GM19455 (cell line): ENCODE measurements at regions not wholly inside any gene's neighbourhood (a gene's known extent, or its start where the extent isn't known, plus 50 kb on each side); places are given as distances from the start of the nearest gene placed in this dataset.
"Not testable (repeated sequence)": the region's sequence is repeated elsewhere in the genome, so short reads cannot be mapped to it uniquely, and the experiment has no call there.

Source experiments
- ATAC-seq: cut with Tn5 transposase; IDR thresholded peaks from one replicate; pipeline ENCODE4 v1.9.1; 2021; ENCODE audit not compliant: unreplicated experiment

DNA sequence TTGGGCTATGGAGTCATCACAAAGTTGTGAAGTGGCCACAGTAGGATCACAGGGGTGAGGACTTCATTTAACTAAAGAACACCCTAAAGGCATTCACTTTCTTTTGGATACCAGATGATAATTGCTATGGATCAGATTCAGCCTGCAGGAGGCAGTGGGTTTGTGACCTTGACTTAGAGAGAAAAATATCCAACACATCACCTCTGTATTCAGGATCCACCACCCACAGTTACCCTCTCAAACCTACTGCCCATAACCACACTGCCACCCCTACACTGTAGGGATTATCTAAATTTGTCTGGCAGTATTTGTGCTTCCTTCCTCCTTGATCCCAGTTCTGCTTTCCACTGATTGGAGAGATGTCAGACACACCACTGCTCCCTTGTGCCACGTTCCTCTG lies 269.4 kb downstream of the MYCN start:
- no peak for ATAC-seq

DNA sequence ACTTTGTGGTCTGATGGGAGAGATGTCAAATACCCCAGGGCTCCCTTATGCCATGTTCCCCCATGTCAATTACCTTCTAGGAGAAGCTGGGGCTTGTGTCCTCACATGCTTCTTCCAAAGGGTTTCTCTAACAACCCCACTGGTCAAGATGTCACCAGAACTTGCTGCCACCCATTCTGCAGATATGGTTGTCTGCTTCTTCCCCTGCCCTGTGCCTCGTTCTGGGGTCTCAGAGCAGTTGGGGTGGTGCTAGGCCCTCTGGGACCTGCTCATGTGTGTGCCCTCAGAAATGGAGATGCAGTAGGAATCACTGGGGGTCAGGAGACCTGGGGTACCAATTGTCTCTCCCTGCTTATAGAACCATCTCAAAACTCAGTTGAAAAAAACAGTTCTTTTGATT lies 268.6 kb downstream of the MYCN start:
- ATAC-seq = no peak

GRCh38 chr2:16208241-16208797 lies 268.0 kb downstream of the MYCN start:
- no peak for ATAC-seq

DNA sequence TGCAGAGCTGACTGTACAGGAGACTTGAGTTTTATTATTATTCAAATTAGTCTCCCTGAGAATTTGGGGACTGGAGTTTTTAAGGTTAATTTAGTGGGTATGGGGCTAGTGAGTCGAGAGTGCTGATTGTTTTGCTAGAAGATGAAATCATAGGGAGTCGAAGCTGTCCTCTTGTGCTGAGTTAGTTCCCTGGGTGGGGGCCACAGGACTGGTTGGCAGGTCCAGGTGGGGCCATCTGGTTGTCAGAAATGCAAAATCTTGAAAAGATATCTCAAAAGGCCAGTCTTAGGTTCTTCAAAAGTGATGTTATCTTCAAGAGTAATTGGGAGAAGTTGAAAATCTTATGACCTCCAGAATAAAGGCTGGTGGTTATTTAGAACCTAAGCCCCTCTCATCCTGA lies 267.3 kb downstream of the MYCN start:
- ATAC-seq = no peak

DNA sequence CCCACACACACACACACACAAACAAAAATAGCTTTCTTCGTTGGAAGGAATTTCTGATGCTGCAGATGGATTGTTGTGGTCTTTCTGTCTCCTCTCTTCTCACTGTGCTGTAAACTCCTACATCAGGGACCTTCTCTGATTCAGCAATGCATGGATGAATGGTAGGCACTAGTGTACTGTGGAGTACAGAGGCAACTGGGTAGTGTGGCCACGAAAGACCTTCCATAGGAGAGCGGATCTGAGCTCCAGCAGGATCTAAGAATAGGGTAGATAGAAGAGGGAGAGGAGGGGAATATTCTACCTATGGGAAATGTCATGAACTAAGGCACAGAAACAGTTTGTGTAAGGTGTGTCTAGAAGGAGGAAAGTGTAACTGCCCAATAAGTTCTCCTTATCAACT lies 266.8 kb downstream of the MYCN start:
- ATAC-seq = no peak

DNA sequence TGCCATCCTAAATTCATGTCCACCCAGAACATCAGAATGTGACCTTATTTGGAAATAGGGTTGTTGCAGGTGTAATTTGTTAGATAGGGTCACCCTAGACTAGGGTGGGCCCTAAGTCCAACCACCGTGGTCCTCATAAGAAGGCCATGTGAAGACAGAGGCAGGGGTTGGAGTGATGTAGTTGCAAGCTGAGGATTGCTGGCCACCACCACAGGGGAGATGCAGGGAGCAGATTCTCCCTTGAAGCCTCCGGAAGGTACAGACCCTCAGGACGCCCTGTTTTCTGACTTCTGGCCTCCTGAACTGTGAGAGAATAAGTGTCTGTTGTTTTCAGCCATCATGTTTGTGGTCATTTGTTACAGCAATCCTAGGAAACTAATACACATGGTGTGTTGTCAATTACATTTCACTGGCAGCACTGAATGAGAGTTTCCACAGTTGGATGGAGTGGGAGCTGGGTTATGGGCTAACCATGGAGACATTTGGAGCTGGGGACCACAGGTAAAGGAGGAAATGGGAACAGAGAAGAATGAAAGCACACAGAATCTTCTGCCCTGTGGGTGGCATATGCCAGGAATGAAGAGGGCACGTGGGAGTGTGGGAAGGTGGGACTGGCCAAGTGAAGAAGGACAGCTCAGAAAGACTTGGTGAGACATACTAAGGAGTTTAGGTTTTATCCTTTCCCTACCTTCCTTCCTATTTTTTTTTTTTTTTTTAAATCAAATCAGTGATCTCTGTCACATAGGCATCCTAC lies 266.0 kb downstream of the MYCN start:
- no peak for ATAC-seq

- ATAC-seq = no peak
Measured at GRCh38 chr2:16205631-16206030, 265.3 kb downstream of the MYCN start.

DNA sequence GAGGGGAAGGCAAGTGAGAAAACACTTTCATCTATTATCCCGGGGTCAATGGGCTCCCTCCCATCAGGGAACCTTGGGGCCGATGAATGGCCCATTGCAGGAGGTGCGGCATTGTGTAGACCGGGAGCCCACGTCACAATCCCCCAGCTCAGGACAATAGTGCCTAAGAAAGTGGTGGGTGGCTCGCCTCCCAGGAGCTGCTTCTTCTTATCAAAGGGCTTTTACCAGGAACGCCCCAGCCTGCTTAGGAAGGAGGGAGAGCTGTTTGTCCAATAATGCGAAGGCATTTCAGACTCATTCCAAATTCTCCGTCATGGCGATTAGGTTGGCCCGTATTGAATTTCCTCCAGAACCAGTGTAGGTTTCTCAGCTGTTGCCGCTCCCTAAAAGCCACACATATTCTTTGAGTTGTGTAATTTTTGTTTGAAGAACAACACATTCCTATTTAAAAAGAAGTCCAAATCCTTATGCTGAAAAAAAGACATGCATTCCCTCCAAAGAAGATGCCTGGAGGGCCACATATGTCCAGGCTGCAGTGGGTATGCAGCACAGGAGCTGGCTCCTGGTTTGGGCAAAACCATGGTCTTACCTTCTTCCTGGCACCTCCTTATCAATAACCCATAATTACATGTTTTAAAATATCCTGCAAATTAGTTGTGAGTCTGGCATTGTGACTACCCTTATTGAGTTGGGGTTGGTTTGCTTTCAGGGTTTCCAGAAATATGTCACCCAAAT lies 264.7 kb downstream of the MYCN start:
- ATAC-seq = no peak

- no peak for ATAC-seq
Measured at GRCh38 chr2:16204251-16204650, 263.9 kb downstream of the MYCN start.

DNA sequence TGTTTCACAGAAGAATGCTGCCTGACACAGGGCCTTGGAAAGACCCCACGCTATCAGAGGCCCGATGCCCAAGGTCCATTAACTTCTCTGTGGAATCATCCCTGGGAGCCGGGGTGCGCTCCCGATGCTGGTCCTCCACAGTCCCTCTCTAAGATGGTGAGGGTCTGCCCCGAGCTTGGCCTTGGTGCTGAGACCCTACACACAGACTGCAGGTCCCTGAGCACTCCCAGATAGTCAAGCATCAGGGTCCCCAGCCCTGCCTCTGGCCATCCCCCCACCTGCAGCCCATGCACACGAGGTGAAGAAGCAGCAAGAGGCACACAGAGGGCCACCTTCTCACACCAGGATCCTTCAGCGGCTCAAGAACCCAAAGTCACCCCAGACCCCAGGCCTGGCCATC lies 263.3 kb downstream of the MYCN start:
- no peak for ATAC-seq

GRCh38 chr2:16203069-16203468 lies 262.7 kb downstream of the MYCN start:
- ATAC-seq = no peak

GRCh38 chr2:16202266-16203020 lies 262.1 kb downstream of the MYCN start:
- ATAC-seq = no peak

DNA sequence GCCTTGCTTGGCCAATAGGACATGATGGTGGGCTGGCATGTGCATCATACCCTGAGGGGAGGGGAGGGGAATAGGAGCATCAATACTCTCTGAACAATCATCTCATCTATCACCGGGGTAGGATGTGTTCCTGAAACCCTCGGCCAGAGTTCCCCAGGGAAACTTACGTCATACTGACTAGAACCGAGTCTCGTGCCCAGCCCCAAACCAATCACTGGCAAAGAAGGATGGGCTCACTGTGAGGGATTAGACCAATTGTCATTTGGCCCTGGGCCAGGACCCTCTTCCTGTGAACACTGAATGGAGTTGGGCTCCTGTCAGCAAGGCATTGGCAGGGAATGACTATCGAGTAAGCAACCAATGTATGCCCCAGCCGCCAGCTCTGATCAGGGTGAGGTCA lies 261.5 kb downstream of the MYCN start:
- ATAC-seq = no peak

DNA sequence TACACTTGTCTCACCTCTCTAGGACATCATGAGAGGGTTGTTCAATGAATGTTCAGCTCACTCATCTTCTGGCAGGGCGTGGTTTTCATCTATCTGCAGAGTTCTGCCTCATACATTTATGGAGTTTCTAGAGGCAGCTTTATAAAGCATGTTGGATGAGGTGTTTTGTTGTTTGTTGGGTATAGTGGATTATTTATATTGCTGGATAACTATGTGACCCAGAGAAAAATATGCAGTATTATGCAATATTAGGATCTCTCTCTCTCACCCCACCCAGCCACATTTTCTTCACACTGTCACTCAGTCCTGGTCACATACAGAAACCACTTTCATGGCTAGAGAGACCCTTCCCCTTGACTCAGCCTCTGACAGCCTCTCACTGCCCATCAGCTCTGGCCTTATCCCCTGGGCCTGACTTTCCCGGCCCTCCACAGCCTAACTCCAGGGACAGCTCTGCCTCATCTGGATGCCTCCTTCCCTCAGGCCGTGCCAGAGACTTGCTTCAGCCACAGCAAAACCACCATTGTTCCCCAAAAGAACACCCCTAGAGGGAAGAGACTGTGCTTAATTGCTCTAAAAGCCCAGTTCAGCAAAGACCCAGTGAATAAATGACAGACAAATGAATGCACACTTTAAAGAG lies 260.3 kb downstream of the MYCN start:
- no peak for ATAC-seq

DNA sequence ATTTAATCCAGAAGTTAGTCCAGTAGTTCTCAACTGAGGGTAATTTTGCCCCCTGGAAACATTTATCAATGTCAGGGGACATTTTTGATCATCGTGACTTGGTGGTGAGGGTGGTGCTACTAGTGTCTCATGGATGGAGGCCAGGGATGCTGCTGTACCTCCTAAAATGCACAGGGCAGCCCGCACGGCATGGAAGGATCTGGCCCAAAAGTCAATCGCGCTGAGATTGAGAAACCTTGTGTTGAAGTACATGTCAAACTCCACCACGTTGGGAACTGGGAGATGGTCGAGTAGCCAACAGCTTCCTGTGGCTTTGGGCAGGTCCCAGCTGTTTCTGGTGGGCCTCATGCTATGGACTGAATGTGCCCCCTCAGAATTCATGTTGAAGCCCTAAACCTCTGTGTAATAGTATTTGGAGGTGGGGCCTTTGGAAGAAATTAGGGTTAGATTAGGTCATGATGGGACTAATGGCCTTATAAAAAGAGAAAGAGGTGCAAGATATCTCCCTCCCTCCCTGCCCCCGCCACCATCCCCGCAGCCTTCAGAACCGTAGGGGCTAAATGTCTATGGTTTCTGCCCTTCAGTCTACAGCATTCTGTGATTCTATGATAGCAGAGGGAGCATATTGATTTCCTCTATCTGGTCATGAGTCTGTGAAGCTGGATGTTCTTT lies 259.7 kb downstream of the MYCN start:
- no peak for ATAC-seq

- ATAC-seq = not testable (repeated sequence)
Measured at GRCh38 chr2:16199241-16199640, 258.9 kb downstream of the MYCN start.

DNA sequence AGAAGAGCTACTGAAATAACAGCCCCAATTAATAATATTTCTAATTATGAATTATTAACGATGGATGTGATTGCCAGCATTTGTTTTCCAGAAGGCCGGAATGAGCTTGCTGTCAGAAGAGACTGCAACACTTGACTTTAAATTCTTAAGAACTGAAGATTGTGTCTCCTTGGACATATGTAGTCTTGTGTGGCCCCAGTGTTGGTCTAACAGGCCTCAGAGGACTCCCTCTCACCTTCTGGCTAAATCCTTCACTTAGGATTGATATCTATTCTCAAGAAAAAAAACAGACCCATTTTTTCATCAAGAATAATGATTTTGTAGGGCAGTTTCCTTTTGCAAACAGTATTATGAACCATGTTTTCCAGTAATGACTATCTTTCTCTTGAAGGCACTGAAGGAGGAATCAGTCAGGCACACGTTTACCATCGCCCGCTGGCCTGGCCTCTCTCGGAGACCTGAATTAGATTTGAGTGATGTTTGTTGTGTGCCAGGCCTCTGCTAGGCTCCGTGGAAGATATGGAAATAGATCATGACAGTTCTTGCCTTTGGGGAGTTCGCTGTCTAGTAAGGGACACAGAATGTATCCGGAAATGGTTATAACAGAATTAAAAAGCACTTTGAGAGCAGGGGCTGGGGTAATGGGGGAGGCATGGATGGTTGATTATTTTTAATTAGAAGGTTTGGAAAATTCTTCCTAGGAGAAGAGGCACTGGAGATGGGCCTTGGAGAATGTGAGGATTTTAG lies 258.0 kb downstream of the MYCN start:
- ATAC-seq = no peak

- ATAC-seq = no peak
Measured at GRCh38 chr2:16197504-16198147, 257.3 kb downstream of the MYCN start.
